Loucy (cell line): ENCODE measurements at regions not wholly inside any gene's neighbourhood (a gene's known extent, or its start where the extent isn't known, plus 50 kb on each side); places are given as distances from the start of the nearest gene placed in this dataset.

Experiments
- EZH2phosphoT487 ChIP-seq: fragments of 200-600 bp; IDR thresholded peaks from 2 replicates; pipeline ENCODE4 v1.6.1; 2018; ENCODE audit warnings: antibody characterized with exemption, mild to moderate bottlenecking, moderate library complexity, borderline replicate concordance
- TF ChIP-seq, protein P1 (sequence below): fragments of 200-600 bp; sonication (generic); conservative IDR thresholded peaks from 2 replicates; pipeline ENCODE4 v1.5.1; 2014; ENCODE audit warnings: mild to moderate bottlenecking, antibody characterized with exemption, low read length

DNA sequence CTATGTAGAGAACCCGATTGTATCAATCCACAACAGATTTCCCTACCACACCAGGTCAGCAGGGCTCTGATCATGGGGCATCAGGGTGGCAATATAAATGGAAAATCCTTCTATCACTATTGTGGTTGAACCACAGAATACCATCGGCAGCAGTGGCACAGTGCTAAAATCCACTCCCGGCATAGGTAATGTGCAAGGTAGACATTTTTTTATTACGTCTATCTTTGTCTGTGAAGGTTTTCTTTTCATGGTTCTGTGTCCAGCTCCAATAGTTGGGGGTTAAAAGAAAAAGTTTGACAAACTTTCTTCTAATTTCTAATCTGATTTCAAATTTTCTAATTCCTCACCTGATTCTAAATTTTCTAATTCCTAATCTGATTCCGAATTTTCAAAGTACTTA is 302.7 kb upstream of the PREP start:
- TF ChIP-seq, protein P1, sequence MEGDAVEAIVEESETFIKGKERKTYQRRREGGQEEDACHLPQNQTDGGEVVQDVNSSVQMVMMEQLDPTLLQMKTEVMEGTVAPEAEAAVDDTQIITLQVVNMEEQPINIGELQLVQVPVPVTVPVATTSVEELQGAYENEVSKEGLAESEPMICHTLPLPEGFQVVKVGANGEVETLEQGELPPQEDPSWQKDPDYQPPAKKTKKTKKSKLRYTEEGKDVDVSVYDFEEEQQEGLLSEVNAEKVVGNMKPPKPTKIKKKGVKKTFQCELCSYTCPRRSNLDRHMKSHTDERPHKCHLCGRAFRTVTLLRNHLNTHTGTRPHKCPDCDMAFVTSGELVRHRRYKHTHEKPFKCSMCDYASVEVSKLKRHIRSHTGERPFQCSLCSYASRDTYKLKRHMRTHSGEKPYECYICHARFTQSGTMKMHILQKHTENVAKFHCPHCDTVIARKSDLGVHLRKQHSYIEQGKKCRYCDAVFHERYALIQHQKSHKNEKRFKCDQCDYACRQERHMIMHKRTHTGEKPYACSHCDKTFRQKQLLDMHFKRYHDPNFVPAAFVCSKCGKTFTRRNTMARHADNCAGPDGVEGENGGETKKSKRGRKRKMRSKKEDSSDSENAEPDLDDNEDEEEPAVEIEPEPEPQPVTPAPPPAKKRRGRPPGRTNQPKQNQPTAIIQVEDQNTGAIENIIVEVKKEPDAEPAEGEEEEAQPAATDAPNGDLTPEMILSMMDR, result no peak
- TF ChIP-seq EZH2phosphoT487, result no peak
